ENCODE measurements at regions not wholly inside any gene's neighbourhood (a gene's known extent, or its start where the extent isn't known, plus 50 kb on each side); places are given as distances from the start of the nearest gene placed in this dataset.
"Not testable (repeated sequence)": the region's sequence is repeated elsewhere in the genome, so short reads cannot be mapped to it uniquely, and the experiment has no call there.

GRCh38 chr3:187516446-187517185 is 148.4 kb downstream of the RTP4 start:
- DNase-seq (ENCODE audit: low read depth), result no peak
- TF ChIP-seq CTCF (IDR thresholded peaks at IDR 0.05; ENCODE audit: insufficient read depth, low read depth, low read length), result no peak
- H3K4me3 ChIP-seq (ENCODE audit: low read depth, low read length), result no peak overlapping the region

- no peak for DNase-seq (ENCODE audit: low read depth)
- H3K4me3 ChIP-seq (ENCODE audit: low read depth, low read length), result no peak overlapping the region
- TF ChIP-seq CTCF (IDR thresholded peaks at IDR 0.05; ENCODE audit: insufficient read depth, low read depth, low read length), result no peak
Measured at GRCh38 chr3:187507905-187508304, 139.7 kb downstream of the RTP4 start.

- no peak overlapping the region for H3K4me3 ChIP-seq (ENCODE audit: low read depth, low read length)
- no peak for TF ChIP-seq CTCF (IDR thresholded peaks at IDR 0.05; ENCODE audit: insufficient read depth, low read depth, low read length)
- peak; percentile 18 for DNase-seq (ENCODE audit: low read depth)
Measured at GRCh38 chr3:187507266-187507665, 139.1 kb downstream of the RTP4 start.

- no peak for DNase-seq (ENCODE audit: low read depth)
- no peak overlapping the region for H3K4me3 ChIP-seq (ENCODE audit: low read depth, low read length)
- no peak for TF ChIP-seq CTCF (IDR thresholded peaks at IDR 0.05; ENCODE audit: insufficient read depth, low read depth, low read length)
Measured at GRCh38 chr3:187504435-187504834, 136.2 kb downstream of the RTP4 start.

GRCh38 chr3:187498211-187498724 is 130.1 kb downstream of the RTP4 start:
- no peak for DNase-seq (ENCODE audit: low read depth)
- no peak overlapping the region for H3K4me3 ChIP-seq (ENCODE audit: low read depth, low read length)
- no peak for TF ChIP-seq CTCF (IDR thresholded peaks at IDR 0.05; ENCODE audit: insufficient read depth, low read depth, low read length)

GRCh38 chr3:187497052-187497451 is 128.9 kb downstream of the RTP4 start:
- TF ChIP-seq CTCF (IDR thresholded peaks at IDR 0.05; ENCODE audit: insufficient read depth, low read depth, low read length), result no peak
- H3K4me3 ChIP-seq (ENCODE audit: low read depth, low read length), result no peak overlapping the region
- DNase-seq (ENCODE audit: low read depth), result no peak

- H3K4me3 ChIP-seq (ENCODE audit: low read depth, low read length), result not testable (repeated sequence)
Measured at GRCh38 chr3:187494056-187494455, 125.9 kb downstream of the RTP4 start.

More at GRCh38 chr3:187494056-187494455, 125.9 kb downstream of the RTP4 start:
- not testable (repeated sequence) for DNase-seq (ENCODE audit: low read depth)

All from fibroblast of villous mesenchyme (primary cell).